ENCODE measurements at regions not wholly inside any gene's neighbourhood (a gene's known extent, or its start where the extent isn't known, plus 50 kb on each side); places are given as distances from the start of the nearest gene placed in this dataset.

GRCh38 chr3:88621586-88621985 lies 471.8 kb downstream of the C3orf38 start:
- WGBS (ENCODE audit: insufficient coverage, insufficient replicate concordance, low lambda C conversion rate, missing lambda C conversion rate): 5% methylated on average over 2 of the region's 2 CpGs
- H3K36me3 ChIP-seq (ENCODE audit: control insufficient read depth in 2 of 2, insufficient read depth in 2 of 2, low read length in 1 of 2): no peaks in the 10 kb centered on the region
- H3K27me3 ChIP-seq (replicated peaks in 1 of 2; ENCODE audit: control insufficient read depth in 2 of 2, insufficient read depth in 2 of 2, low read length in 1 of 2): no peaks in the 10 kb centered on the region
- H3K4me3 ChIP-seq: no peak overlapping the region
- TF ChIP-seq ZNF622 (IDR thresholded peaks at IDR 0.05) (no peak), IKZF1 (conservative IDR thresholded peaks at IDR 0.05) (no peak), MLLT1 (IDR thresholded peaks at IDR 0.05) (no peak), RB1 (IDR thresholded peaks at IDR 0.05; ENCODE audit: borderline replicate concordance) (no peak), ZNF24 (IDR thresholded peaks at IDR 0.05) (no peak), CHD1 (IDR thresholded peaks at IDR 0.05; ENCODE audit: low read depth, low read length) (no peak), SIN3A (IDR thresholded peaks at IDR 0.05; ENCODE audit: low read depth, low read length) (no peak), HCFC1 (IDR thresholded peaks at IDR 0.05; ENCODE audit: low read length) (no peak), RCOR1 (conservative IDR thresholded peaks at IDR 0.05; ENCODE audit: low read depth, low read length) (no peak), BHLHE40 (IDR thresholded peaks at IDR 0.05; ENCODE audit: borderline replicate concordance in 1 of 2, low read depth in 2 of 2, low read length in 1 of 2) (no peak), HDAC2 (IDR thresholded peaks at IDR 0.05) (no peak), YBX1 (IDR thresholded peaks at IDR 0.05) (no peak), SPI1 (IDR thresholded peaks at IDR 0.05; ENCODE audit: borderline replicate concordance, insufficient read depth, low read depth, low read length) (no peak), ESRRA (IDR thresholded peaks at IDR 0.05; ENCODE audit: low read length) (no peak), E2F8 (IDR thresholded peaks at IDR 0.05; ENCODE audit: low read depth, partially characterized antibody) (no peak), RELA (IDR thresholded peaks at IDR 0.05; ENCODE audit: borderline replicate concordance, partially characterized antibody) (no peak)
- no TSS peak for BruUV-seq (replicated peaks)
- no peaks in the 10 kb centered on the region for H3K9me3 ChIP-seq (replicated peaks; ENCODE audit: control insufficient read depth, insufficient read depth, low read length)
- no peak overlapping the region for H3K27ac ChIP-seq (ENCODE audit: control insufficient read depth, insufficient read depth)
- DNase-seq (ENCODE audit: low read depth, low spot score) (no peak), ATAC-seq (no peak), FAIRE-seq (no peak)
- no peak overlapping the region for H2AFZ ChIP-seq (ENCODE audit: control insufficient read depth, low read depth, low read length)
- intact Hi-C loops (cut with micrococcal nuclease; ENCODE audit: unreplicated experiment): no loop called here
- ChIA-PET POLR2A (no interaction called here), SMC1A (ENCODE audit: uncharacterized antibody, unreplicated experiment) (no interaction called here), CTCF (no interaction called here), RAD21 (ENCODE audit: unreplicated experiment) (no interaction called here)
- H4K20me1 ChIP-seq (ENCODE audit: control insufficient read depth, insufficient read depth): no peaks in the 10 kb centered on the region
- no peak overlapping the region for H3K9ac ChIP-seq (ENCODE audit: control insufficient read depth, insufficient read depth, low read length)
- H3K79me2 ChIP-seq (ENCODE audit: control insufficient read depth, insufficient read depth, low read length): no peaks in the 10 kb centered on the region
- no peak overlapping the region for H3K4me2 ChIP-seq (ENCODE audit: control insufficient read depth, insufficient read depth)
- no peaks in the 10 kb centered on the region for H3K4me1 ChIP-seq (ENCODE audit: control insufficient read depth, insufficient read depth, low read length)
- in situ Hi-C loops (cut with MboI): no loop called here

Measured in GM12878 (cell line).